K562 (cell line): ENCODE measurements at regions not wholly inside any gene's neighbourhood (a gene's known extent, or its start where the extent isn't known, plus 50 kb on each side); places are given as distances from the start of the nearest gene placed in this dataset.

Experiments
- ATAC-seq: fragments of 200-7000 bp; cut with Tn5 transposase; 3 replicates; pipeline ENCODE4 v1.9.1; 2020; ENCODE audit warnings: moderate library complexity
- BruUV-seq: library from RNA; stranded (reverse); fragments of 400-500 nt; replicated peaks from 2 replicates; lab custom pipeline; 2021; lab: Mats Ljungman, UMichigan
- CTCF ChIA-PET: fragments of 300-600 bp; formaldehyde crosslinking; extraction: SDS; loops from one replicate; lab custom pipeline; 2021; ENCODE audit warnings: low intra/inter-chr PET ratio; lab: Yijun Ruan, JAX
- POLR2A ChIA-PET: fragments of 300-600, 350-650 bp; sonication (Branson Sonifier 250); formaldehyde crosslinking; extraction: SDS; loops from one replicate; lab custom pipeline; 2021; ENCODE audit warnings: antibody characterized with exemption, inconsistent platforms; lab: Yijun Ruan, JAX
- DNase-seq, 4 experiments: peaks; one replicate each; pipeline versions ENCODE4 v3.0.0 to v3.0.0-alpha.2; 2011 to 2018; ENCODE audit warnings: low spot score in 3 of 4, mixed read lengths in 3 of 4; ENCODE audit errors: extremely low read depth in 1 of 4
- FAIRE-seq: peaks from 2 replicates; lab custom pipeline; 2011; peaks lifted over from hg19 to GRCh38; lab: Jason Lieb, UNC
- H2AFZ ChIP-seq: 2 replicates; pipeline ENCODE4 v1.6.0; 2011; ENCODE audit warnings: low read depth, low read length, control low read depth, inconsistent platforms
- H3K27ac ChIP-seq: fragments of 200-600 bp; 3 replicates; pipeline ENCODE4 v1.8.0; 2011; ENCODE audit warnings: low read depth, mild to moderate bottlenecking, control low read depth, inconsistent platforms, low read length, moderate library complexity, mixed read lengths; ENCODE audit errors: extremely low read depth
- H3K27me3 ChIP-seq, 2 experiments: fragments of 300-600 bp in 1 of 2; 2 replicates in 1 of 2; 3 replicates in 1 of 2; pipeline versions ENCODE4 v1.6.0 to v1.8.0; 2011; ENCODE audit warnings: inconsistent platforms in 2 of 2, low read length in 2 of 2, mild to moderate bottlenecking in 1 of 2, mixed read lengths in 1 of 2, moderate library complexity in 1 of 2; ENCODE audit not compliant: control insufficient read depth in 2 of 2, insufficient read depth in 2 of 2
- H3K36me3 ChIP-seq: fragments of 300-600 bp; 3 replicates; pipeline ENCODE4 v1.8.0; 2011; ENCODE audit warnings: mild to moderate bottlenecking, low read length, inconsistent platforms; ENCODE audit not compliant: control insufficient read depth, insufficient read depth
- H3K4me1 ChIP-seq, 2 experiments: fragments of 200-600 bp in 1 of 2; replicated peaks in 1 of 2; 2 replicates in 1 of 2; 3 replicates in 1 of 2; pipeline versions ENCODE4 v1.5.1 to v1.8.0; 2011; ENCODE audit warnings: inconsistent platforms in 2 of 2, low read length in 2 of 2, mild to moderate bottlenecking in 1 of 2, mixed read lengths in 1 of 2, moderate library complexity in 1 of 2; ENCODE audit not compliant: control insufficient read depth in 2 of 2, insufficient read depth in 2 of 2
- H3K4me2 ChIP-seq: 2 replicates; pipeline ENCODE4 v1.6.1; 2011; ENCODE audit warnings: low read length, control low read depth, inconsistent platforms, mixed read lengths; ENCODE audit not compliant: insufficient read depth
- H3K4me3 ChIP-seq: fragments of 200-600 bp; sonication (generic), shearing (Covaris generic); 2 replicates; pipeline ENCODE4 v1.5.1; 2016; ENCODE audit warnings: control low read depth, inconsistent platforms
- H3K79me2 ChIP-seq: fragments of 200-600 bp; 3 replicates; pipeline ENCODE4 v1.8.0; 2011; ENCODE audit warnings: low read length, inconsistent platforms; ENCODE audit not compliant: control insufficient read depth, insufficient read depth
- H3K9ac ChIP-seq, 2 experiments: 2 replicates each; pipeline versions ENCODE4 v1.6.0 to v1.6.1; 2011; ENCODE audit warnings: low read depth in 2 of 2, low read length in 2 of 2, control low read depth in 1 of 2, inconsistent platforms in 1 of 2, mild to moderate bottlenecking in 1 of 2, mixed read lengths in 1 of 2; ENCODE audit not compliant: insufficient read depth in 1 of 2
- H3K9me1 ChIP-seq: one replicate; pipeline ENCODE4 v1.6.0; 2011; ENCODE audit warnings: inconsistent platforms, mild to moderate bottlenecking, low read length, moderate library complexity; ENCODE audit not compliant: control insufficient read depth, insufficient read depth
- H3K9me3 ChIP-seq: replicated peaks from 2 replicates; pipeline ENCODE4 v1.5.1; 2011; ENCODE audit warnings: low read depth, low read length, inconsistent platforms; ENCODE audit not compliant: control insufficient read depth, insufficient read depth
- H4K20me1 ChIP-seq: replicated peaks from 2 replicates; pipeline ENCODE4 v1.6.1; 2011; ENCODE audit warnings: low read length, inconsistent platforms, mixed read lengths; ENCODE audit not compliant: control insufficient read depth, insufficient read depth
- EZH2 ChIP-seq: IDR thresholded peaks from 2 replicates; pipeline ENCODE4 v1.6.1; 2012; ENCODE audit warnings: low read depth, mild to moderate bottlenecking, inconsistent platforms, low read length, borderline replicate concordance
- RAD21 ChIP-seq, 2 experiments: fragments of 250-450 bp in 1 of 2; fragments of 450-650 bp in 1 of 2; sonication (Bioruptor Pico) in 1 of 2; formaldehyde crosslinking in 1 of 2; IDR thresholded peaks in 1 of 2; conservative IDR thresholded peaks in 1 of 2; 2 replicates each; pipeline versions ENCODE4 v1.4.0 to v1.8.0; 2020 to 2022; ENCODE audit warnings: mild to moderate bottlenecking in 2 of 2, moderate library complexity in 1 of 2
- SIN3A ChIP-seq, 2 experiments: fragments of 150-350 bp in 1 of 2; IDR thresholded peaks; 2 replicates each; pipeline ENCODE4 v1.6.1; 2011 to 2016; ENCODE audit warnings: borderline replicate concordance in 2 of 2, low read depth in 2 of 2, low read length in 2 of 2, mild to moderate bottlenecking in 2 of 2, moderate library complexity in 2 of 2; ENCODE audit not compliant: control insufficient read depth in 1 of 2
- ZNF224 ChIP-seq: sonication (generic); formaldehyde crosslinking; IDR thresholded peaks from 2 replicates; pipeline ENCODE4 v1.8.0; 2022; ENCODE audit warnings: mild to moderate bottlenecking, missing genetic modification reagents
- whole genome bisulfite sequencing: fragments of 100-300 bp; shearing (Covaris generic); methylation state at CpG from one replicate; pipeline ENCODE4 v1.1.6; 2016; ENCODE audit warnings: low coverage, mixed read lengths; ENCODE audit not compliant: insufficient coverage; ENCODE audit errors: missing lambda C conversion rate; 5-methylcytosine and 5-hydroxymethylcytosine counted together
- in situ Hi-C: fragments of 300-500 bp; cut with MboI; formaldehyde crosslinking; loops from 4 replicates; pipeline ENCODE4 v1.15.0; 2018; ENCODE audit warnings: inconsistent platforms, mixed read lengths
- intact Hi-C: fragments of 100-400 bp; cut with micrococcal nuclease; formaldehyde crosslinking; loops from 2 replicates; pipeline ENCODE4 v1.14.2; 2022
- TF ChIP-seq, protein P1 (sequence below): sonication (generic); formaldehyde crosslinking; IDR thresholded peaks from 2 replicates; pipeline ENCODE4 v1.8.0; 2022; ENCODE audit warnings: missing genetic modification reagents, mild to moderate bottlenecking, moderate library complexity, borderline replicate concordance
- TF ChIP-seq, protein P2 (sequence below), 3 experiments: IDR thresholded peaks in 2 of 3; conservative IDR thresholded peaks in 1 of 3; 2 replicates each; pipeline ENCODE4 v1.5.1; 2011 to 2012; ENCODE audit warnings: low read length in 3 of 3, mild to moderate bottlenecking in 3 of 3, control low read depth in 2 of 3, improper control_type of control experiment in 1 of 3, inconsistent platforms in 1 of 3, low read depth in 1 of 3, mixed read lengths in 1 of 3, moderate library complexity in 1 of 3; ENCODE audit not compliant: insufficient read depth in 2 of 3
- TF ChIP-seq, protein P3 (sequence below), 2 experiments: fragments of 450-650 bp; formaldehyde crosslinking in 1 of 2; IDR thresholded peaks; 2 replicates each; pipeline versions ENCODE4 v1.4.0 to v1.6.1; 2014 to 2020; ENCODE audit warnings: mild to moderate bottlenecking in 2 of 2, borderline replicate concordance in 1 of 2, low read depth in 1 of 2

DNA sequence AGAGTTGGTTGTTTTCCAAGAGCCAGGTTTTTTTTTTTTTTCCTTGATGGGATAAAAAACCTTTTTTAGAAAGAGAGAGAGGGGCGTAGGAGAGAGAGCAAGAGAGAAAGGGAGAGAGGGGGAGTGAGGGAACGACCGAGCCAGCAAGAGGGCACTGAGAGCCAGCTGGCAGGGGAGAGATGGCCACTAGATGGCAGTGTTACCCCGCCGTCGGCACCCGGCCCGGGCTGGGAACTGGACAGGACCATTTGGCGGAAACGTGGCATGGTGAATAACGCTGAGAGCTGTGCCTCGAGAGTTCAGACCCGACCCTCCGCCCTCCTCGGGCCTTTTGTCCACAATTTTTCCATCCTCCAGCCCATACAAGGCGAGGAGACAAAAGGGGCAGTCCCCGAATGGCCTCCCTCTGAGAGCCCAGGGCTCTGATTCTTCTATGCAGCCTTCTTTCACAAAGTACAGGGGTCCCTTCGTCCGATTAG, 286.7 kb upstream of the VRK2 start:
- CTCF ChIA-PET: interaction anchor here (1.2 to 2.3 kb wide), 2 partner anchors 688 to 794 kb away, joined by 3 to 6 read pairs; no protein-coding TSS in a partner anchor
- H3K9me1 ChIP-seq: no peaks in the 10 kb centered on the region
- H3K27ac ChIP-seq: no peak overlapping the region
- in situ Hi-C loops: no loop called here
- no peaks in the 10 kb centered on the region for H3K9me3 ChIP-seq
- H3K4me2 ChIP-seq: peak overlapping the region; percentile 59
- peak overlapping the region; percentile 87 for H2AFZ ChIP-seq
- peak; percentile 89 for FAIRE-seq
- peaks cover 0 to 4% of the 10 kb centered on the region in 2 experiments; a peak in 3 of 5 replicates for H3K4me1 ChIP-seq
- peak; percentile 80 to 85 (median 83) for DNase-seq
- H3K27me3 ChIP-seq: no peaks in the 10 kb centered on the region
- 1% methylated on average over 14 of the region's 19 CpGs for WGBS
- ATAC-seq: peak; percentile 99
- POLR2A ChIA-PET: interaction anchor here (1.0 kb wide), 1 partner anchor 11 kb away, joined by 3 read pairs; no protein-coding TSS in a partner anchor
- H3K36me3 ChIP-seq: no peaks in the 10 kb centered on the region
- no TSS peak for BruUV-seq
- no peaks in the 10 kb centered on the region for H3K79me2 ChIP-seq
- H3K9ac ChIP-seq: peak overlapping the region; percentile 23 to 68; a peak in 1 of 4 replicates
- H3K4me3 ChIP-seq: no peak overlapping the region
- intact Hi-C loops: loop anchor here (1.0 to 5.0 kb wide), 3 partner anchors 146 to 797 kb away; no protein-coding TSS in a partner anchor
- H4K20me1 ChIP-seq: no peaks in the 10 kb centered on the region
- TF ChIP-seq ZNF224 (CRISPR knock-in tag) (no peak), RAD21 (CRISPR knock-in tag; conservative IDR thresholded peaks at IDR 0.05 in 1 of 2, IDR thresholded peaks at IDR 0.05 in 1 of 2) (peak; percentile 82 to 90), SIN3A (IDR thresholded peaks at IDR 0.05; ENCODE audit: borderline replicate concordance in 2 of 2, control insufficient read depth in 1 of 2, low read depth in 2 of 2, low read length in 2 of 2) (no peak), EZH2 (no peak)
- TF ChIP-seq, protein P1, sequence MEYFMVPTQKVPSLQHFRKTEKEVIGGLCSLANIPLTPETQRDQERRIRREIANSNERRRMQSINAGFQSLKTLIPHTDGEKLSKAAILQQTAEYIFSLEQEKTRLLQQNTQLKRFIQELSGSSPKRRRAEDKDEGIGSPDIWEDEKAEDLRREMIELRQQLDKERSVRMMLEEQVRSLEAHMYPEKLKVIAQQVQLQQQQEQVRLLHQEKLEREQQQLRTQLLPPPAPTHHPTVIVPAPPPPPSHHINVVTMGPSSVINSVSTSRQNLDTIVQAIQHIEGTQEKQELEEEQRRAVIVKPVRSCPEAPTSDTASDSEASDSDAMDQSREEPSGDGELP (CRISPR knock-in tag): peak; percentile 96
- TF ChIP-seq, protein P2, sequence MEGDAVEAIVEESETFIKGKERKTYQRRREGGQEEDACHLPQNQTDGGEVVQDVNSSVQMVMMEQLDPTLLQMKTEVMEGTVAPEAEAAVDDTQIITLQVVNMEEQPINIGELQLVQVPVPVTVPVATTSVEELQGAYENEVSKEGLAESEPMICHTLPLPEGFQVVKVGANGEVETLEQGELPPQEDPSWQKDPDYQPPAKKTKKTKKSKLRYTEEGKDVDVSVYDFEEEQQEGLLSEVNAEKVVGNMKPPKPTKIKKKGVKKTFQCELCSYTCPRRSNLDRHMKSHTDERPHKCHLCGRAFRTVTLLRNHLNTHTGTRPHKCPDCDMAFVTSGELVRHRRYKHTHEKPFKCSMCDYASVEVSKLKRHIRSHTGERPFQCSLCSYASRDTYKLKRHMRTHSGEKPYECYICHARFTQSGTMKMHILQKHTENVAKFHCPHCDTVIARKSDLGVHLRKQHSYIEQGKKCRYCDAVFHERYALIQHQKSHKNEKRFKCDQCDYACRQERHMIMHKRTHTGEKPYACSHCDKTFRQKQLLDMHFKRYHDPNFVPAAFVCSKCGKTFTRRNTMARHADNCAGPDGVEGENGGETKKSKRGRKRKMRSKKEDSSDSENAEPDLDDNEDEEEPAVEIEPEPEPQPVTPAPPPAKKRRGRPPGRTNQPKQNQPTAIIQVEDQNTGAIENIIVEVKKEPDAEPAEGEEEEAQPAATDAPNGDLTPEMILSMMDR (IDR thresholded peaks at IDR 0.05 in 2 of 3, conservative IDR thresholded peaks at IDR 0.05 in 1 of 3; ENCODE audit: insufficient read depth in 2 of 3, low read depth in 1 of 3, low read length in 3 of 3): peak; percentile 88 to 92 (median 90)
- TF ChIP-seq, protein P3, sequence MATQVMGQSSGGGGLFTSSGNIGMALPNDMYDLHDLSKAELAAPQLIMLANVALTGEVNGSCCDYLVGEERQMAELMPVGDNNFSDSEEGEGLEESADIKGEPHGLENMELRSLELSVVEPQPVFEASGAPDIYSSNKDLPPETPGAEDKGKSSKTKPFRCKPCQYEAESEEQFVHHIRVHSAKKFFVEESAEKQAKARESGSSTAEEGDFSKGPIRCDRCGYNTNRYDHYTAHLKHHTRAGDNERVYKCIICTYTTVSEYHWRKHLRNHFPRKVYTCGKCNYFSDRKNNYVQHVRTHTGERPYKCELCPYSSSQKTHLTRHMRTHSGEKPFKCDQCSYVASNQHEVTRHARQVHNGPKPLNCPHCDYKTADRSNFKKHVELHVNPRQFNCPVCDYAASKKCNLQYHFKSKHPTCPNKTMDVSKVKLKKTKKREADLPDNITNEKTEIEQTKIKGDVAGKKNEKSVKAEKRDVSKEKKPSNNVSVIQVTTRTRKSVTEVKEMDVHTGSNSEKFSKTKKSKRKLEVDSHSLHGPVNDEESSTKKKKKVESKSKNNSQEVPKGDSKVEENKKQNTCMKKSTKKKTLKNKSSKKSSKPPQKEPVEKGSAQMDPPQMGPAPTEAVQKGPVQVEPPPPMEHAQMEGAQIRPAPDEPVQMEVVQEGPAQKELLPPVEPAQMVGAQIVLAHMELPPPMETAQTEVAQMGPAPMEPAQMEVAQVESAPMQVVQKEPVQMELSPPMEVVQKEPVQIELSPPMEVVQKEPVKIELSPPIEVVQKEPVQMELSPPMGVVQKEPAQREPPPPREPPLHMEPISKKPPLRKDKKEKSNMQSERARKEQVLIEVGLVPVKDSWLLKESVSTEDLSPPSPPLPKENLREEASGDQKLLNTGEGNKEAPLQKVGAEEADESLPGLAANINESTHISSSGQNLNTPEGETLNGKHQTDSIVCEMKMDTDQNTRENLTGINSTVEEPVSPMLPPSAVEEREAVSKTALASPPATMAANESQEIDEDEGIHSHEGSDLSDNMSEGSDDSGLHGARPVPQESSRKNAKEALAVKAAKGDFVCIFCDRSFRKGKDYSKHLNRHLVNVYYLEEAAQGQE (IDR thresholded peaks at IDR 0.05; ENCODE audit: borderline replicate concordance): peak; percentile 71
- TF ChIP-seq, protein P3 (CRISPR knock-in tag; IDR thresholded peaks at IDR 0.05; ENCODE audit: low read depth): no peak
